ENCODE measurements at regions not wholly inside any gene's neighbourhood (a gene's known extent, or its start where the extent isn't known, plus 50 kb on each side); places are given as distances from the start of the nearest gene placed in this dataset.
"Not testable (repeated sequence)": the region's sequence is repeated elsewhere in the genome, so short reads cannot be mapped to it uniquely, and the experiment has no call there.

DNA sequence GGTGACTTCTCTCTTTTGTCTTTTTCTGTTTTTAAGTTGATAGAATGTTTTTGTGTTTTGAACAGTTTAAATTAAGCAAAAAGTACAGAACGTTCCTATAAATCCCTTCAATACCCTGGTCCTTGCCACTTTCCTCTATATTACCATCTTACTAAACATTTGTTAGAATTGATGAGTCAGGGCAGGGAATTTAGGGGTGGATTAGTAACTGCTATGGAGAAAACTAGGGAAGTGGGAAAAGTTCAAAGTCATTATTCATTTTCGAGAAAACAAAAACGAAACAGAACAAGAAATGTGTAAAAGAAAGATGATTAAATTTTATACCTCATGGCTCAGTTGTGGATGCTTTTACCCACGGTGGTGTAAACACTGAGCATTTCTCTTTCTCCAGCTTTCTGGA lies 240.4 kb upstream of the SULF2 start:
- Mint-ChIP-seq H3K9me3 (ENCODE audit: low read depth, unreplicated experiment) (no peaks in the 10 kb centered on the region), H3K27ac (ENCODE audit: unreplicated experiment) (no peak overlapping the region), H3K4me3 (ENCODE audit: low read depth, unreplicated experiment) (no peak overlapping the region), H3K4me1 (ENCODE audit: low read depth, unreplicated experiment) (no peaks in the 10 kb centered on the region), H3K27me3 (ENCODE audit: unreplicated experiment) (peaks cover 6% of the 10 kb centered on the region), H3K36me3 (ENCODE audit: insufficient read depth, unreplicated experiment) (peaks cover 5% of the 10 kb centered on the region)
- BruUV-seq (replicated peaks) = no TSS peak
- no peak for DNase-seq
- intact Hi-C loops (cut with micrococcal nuclease; ENCODE audit: unreplicated experiment) = no loop called here
- no peak for TF ChIP-seq CTCF (IDR thresholded peaks at IDR 0.05; ENCODE audit: unreplicated experiment)
- CTCF ChIA-PET = no interaction called here

DNA sequence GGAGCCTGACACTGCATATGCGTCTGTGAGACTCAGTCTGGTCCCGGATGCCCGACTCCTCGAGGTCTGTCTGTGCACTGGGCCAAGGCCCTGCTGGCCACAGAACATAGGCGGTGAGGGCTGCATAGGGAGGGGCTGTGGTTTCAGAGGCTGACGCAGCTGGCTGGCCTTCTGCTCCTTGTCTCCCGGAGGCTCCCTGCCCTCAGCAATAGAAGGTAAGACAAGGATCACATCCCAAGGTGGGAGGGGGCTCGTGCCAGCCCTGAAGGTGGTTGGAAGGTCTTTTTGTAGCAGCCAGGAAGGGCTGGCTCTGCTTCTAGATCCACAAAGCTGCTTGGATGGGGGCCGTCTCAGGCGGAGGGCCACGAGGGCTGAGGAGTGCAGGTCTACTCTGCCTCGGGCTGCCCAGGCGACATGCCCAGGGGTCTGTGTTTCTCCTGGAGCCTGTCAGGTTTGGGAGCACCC lies 239.8 kb upstream of the SULF2 start:
- CTCF ChIA-PET = no interaction called here
- H3K36me3 Mint-ChIP-seq (ENCODE audit: insufficient read depth, unreplicated experiment) = peaks cover 5% of the 10 kb centered on the region
- H3K4me1 Mint-ChIP-seq (ENCODE audit: low read depth, unreplicated experiment) = no peaks in the 10 kb centered on the region
- no TSS peak for BruUV-seq (replicated peaks)
- no peaks in the 10 kb centered on the region for H3K9me3 Mint-ChIP-seq (ENCODE audit: low read depth, unreplicated experiment)
- H3K4me3 Mint-ChIP-seq (ENCODE audit: low read depth, unreplicated experiment) = no peak overlapping the region
- intact Hi-C loops (cut with micrococcal nuclease; ENCODE audit: unreplicated experiment) = no loop called here
- no peak overlapping the region for H3K27ac Mint-ChIP-seq (ENCODE audit: unreplicated experiment)
- no peak for DNase-seq
- peaks cover 6% of the 10 kb centered on the region for H3K27me3 Mint-ChIP-seq (ENCODE audit: unreplicated experiment)
- TF ChIP-seq CTCF (IDR thresholded peaks at IDR 0.05; ENCODE audit: unreplicated experiment) = no peak

GRCh38 chr20:48024539-48024938 lies 239.3 kb upstream of the SULF2 start:
- intact Hi-C loops (cut with micrococcal nuclease; ENCODE audit: unreplicated experiment) = no loop called here
- no peak overlapping the region for H3K4me3 Mint-ChIP-seq (ENCODE audit: low read depth, unreplicated experiment)
- no TSS peak for BruUV-seq (replicated peaks)
- CTCF ChIA-PET = no interaction called here
- H3K27me3 Mint-ChIP-seq (ENCODE audit: unreplicated experiment) = peaks cover 11% of the 10 kb centered on the region
- H3K4me1 Mint-ChIP-seq (ENCODE audit: low read depth, unreplicated experiment) = no peaks in the 10 kb centered on the region
- H3K27ac Mint-ChIP-seq (ENCODE audit: unreplicated experiment) = no peak overlapping the region
- TF ChIP-seq CTCF (IDR thresholded peaks at IDR 0.05; ENCODE audit: unreplicated experiment) = no peak
- DNase-seq = no peak
- no peaks in the 10 kb centered on the region for H3K9me3 Mint-ChIP-seq (ENCODE audit: low read depth, unreplicated experiment)
- peaks cover 5% of the 10 kb centered on the region for H3K36me3 Mint-ChIP-seq (ENCODE audit: insufficient read depth, unreplicated experiment)

- H3K36me3 Mint-ChIP-seq (ENCODE audit: insufficient read depth, unreplicated experiment); DNase-seq; H3K27ac Mint-ChIP-seq (ENCODE audit: unreplicated experiment); H3K4me3 Mint-ChIP-seq (ENCODE audit: low read depth, unreplicated experiment); intact Hi-C loops (cut with micrococcal nuclease; ENCODE audit: unreplicated experiment); H3K4me1 Mint-ChIP-seq (ENCODE audit: low read depth, unreplicated experiment); BruUV-seq (replicated peaks); H3K9me3 Mint-ChIP-seq (ENCODE audit: low read depth, unreplicated experiment); CTCF ChIA-PET: not testable (repeated sequence)
- peaks cover 42% of the 10 kb centered on the region for H3K27me3 Mint-ChIP-seq (ENCODE audit: unreplicated experiment)
Measured at GRCh38 chr20:48020696-48021095, 235.4 kb upstream of the SULF2 start.

DNA sequence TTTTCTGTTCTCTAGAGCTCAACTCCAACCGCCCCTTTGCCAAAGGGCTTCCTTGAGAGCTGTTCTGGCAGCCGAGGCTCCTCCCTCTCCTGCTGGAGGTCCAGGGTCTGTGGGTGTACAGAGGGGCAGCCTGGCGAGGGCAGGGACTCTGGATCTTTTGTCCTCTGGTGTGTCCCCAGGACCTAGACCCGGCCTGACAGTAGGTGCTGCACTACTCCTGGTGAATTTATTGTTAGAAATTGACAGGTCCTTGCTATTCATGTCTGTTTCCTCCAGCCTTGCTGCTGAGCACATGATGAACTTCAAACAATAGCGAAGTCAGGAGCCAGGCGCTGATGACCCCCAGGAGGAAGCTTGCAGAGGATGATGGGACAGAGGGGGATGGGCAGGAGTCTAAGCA lies 234.7 kb upstream of the SULF2 start:
- CTCF ChIA-PET = interaction anchor here (0.6 kb wide), 1 partner anchor 176 kb away, joined by 6 read pairs; no protein-coding TSS in a partner anchor
- no TSS peak for BruUV-seq (replicated peaks)
- DNase-seq = no peak
- H3K27ac Mint-ChIP-seq (ENCODE audit: unreplicated experiment) = no peak overlapping the region
- no peaks in the 10 kb centered on the region for H3K4me1 Mint-ChIP-seq (ENCODE audit: low read depth, unreplicated experiment)
- no peak for TF ChIP-seq CTCF (IDR thresholded peaks at IDR 0.05; ENCODE audit: unreplicated experiment)
- H3K4me3 Mint-ChIP-seq (ENCODE audit: low read depth, unreplicated experiment) = no peak overlapping the region
- intact Hi-C loops (cut with micrococcal nuclease; ENCODE audit: unreplicated experiment) = no loop called here
- H3K27me3 Mint-ChIP-seq (ENCODE audit: unreplicated experiment) = peaks cover 42% of the 10 kb centered on the region
- peaks cover 6% of the 10 kb centered on the region for H3K9me3 Mint-ChIP-seq (ENCODE audit: low read depth, unreplicated experiment)
- H3K36me3 Mint-ChIP-seq (ENCODE audit: insufficient read depth, unreplicated experiment) = peaks cover under 1% of the 10 kb centered on the region
